K562 (cell line): ENCODE measurements at regions not wholly inside any gene's neighbourhood (a gene's known extent, or its start where the extent isn't known, plus 50 kb on each side); places are given as distances from the start of the nearest gene placed in this dataset.

Experiments used
- ATAC-seq: fragments of 200-7000 bp; cut with Tn5 transposase; 3 replicates; pipeline ENCODE4 v1.9.1; 2020; ENCODE audit warnings: moderate library complexity
- BruUV-seq: library from RNA; stranded (reverse); fragments of 400-500 nt; replicated peaks from 2 replicates; lab custom pipeline; 2021; lab: Mats Ljungman, UMichigan
- CTCF ChIA-PET: fragments of 300-600 bp; formaldehyde crosslinking; extraction: SDS; loops from one replicate; lab custom pipeline; 2021; ENCODE audit warnings: low intra/inter-chr PET ratio; lab: Yijun Ruan, JAX
- POLR2A ChIA-PET: fragments of 300-600, 350-650 bp; sonication (Branson Sonifier 250); formaldehyde crosslinking; extraction: SDS; loops from one replicate; lab custom pipeline; 2021; ENCODE audit warnings: antibody characterized with exemption, inconsistent platforms; lab: Yijun Ruan, JAX
- DNase-seq, 4 experiments: peaks; one replicate each; pipeline versions ENCODE4 v3.0.0 to v3.0.0-alpha.2; 2011 to 2018; ENCODE audit warnings: low spot score in 3 of 4, mixed read lengths in 3 of 4; ENCODE audit errors: extremely low read depth in 1 of 4
- FAIRE-seq: peaks from 2 replicates; lab custom pipeline; 2011; peaks lifted over from hg19 to GRCh38; lab: Jason Lieb, UNC
- H2AFZ ChIP-seq: 2 replicates; pipeline ENCODE4 v1.6.0; 2011; ENCODE audit warnings: low read depth, low read length, control low read depth, inconsistent platforms
- H3K27ac ChIP-seq: fragments of 200-600 bp; 3 replicates; pipeline ENCODE4 v1.8.0; 2011; ENCODE audit warnings: low read depth, mild to moderate bottlenecking, control low read depth, inconsistent platforms, low read length, moderate library complexity, mixed read lengths; ENCODE audit errors: extremely low read depth
- H3K27me3 ChIP-seq, 2 experiments: fragments of 300-600 bp in 1 of 2; 2 replicates in 1 of 2; 3 replicates in 1 of 2; pipeline versions ENCODE4 v1.6.0 to v1.8.0; 2011; ENCODE audit warnings: inconsistent platforms in 2 of 2, low read length in 2 of 2, mild to moderate bottlenecking in 1 of 2, mixed read lengths in 1 of 2, moderate library complexity in 1 of 2; ENCODE audit not compliant: control insufficient read depth in 2 of 2, insufficient read depth in 2 of 2
- H3K36me3 ChIP-seq: fragments of 300-600 bp; 3 replicates; pipeline ENCODE4 v1.8.0; 2011; ENCODE audit warnings: mild to moderate bottlenecking, low read length, inconsistent platforms; ENCODE audit not compliant: control insufficient read depth, insufficient read depth
- H3K4me1 ChIP-seq, 2 experiments: fragments of 200-600 bp in 1 of 2; replicated peaks in 1 of 2; 2 replicates in 1 of 2; 3 replicates in 1 of 2; pipeline versions ENCODE4 v1.5.1 to v1.8.0; 2011; ENCODE audit warnings: inconsistent platforms in 2 of 2, low read length in 2 of 2, mild to moderate bottlenecking in 1 of 2, mixed read lengths in 1 of 2, moderate library complexity in 1 of 2; ENCODE audit not compliant: control insufficient read depth in 2 of 2, insufficient read depth in 2 of 2
- H3K4me2 ChIP-seq: 2 replicates; pipeline ENCODE4 v1.6.1; 2011; ENCODE audit warnings: low read length, control low read depth, inconsistent platforms, mixed read lengths; ENCODE audit not compliant: insufficient read depth
- H3K4me3 ChIP-seq: fragments of 200-600 bp; sonication (generic), shearing (Covaris generic); 2 replicates; pipeline ENCODE4 v1.5.1; 2016; ENCODE audit warnings: control low read depth, inconsistent platforms
- H3K79me2 ChIP-seq: fragments of 200-600 bp; 3 replicates; pipeline ENCODE4 v1.8.0; 2011; ENCODE audit warnings: low read length, inconsistent platforms; ENCODE audit not compliant: control insufficient read depth, insufficient read depth
- H3K9ac ChIP-seq, 2 experiments: 2 replicates each; pipeline versions ENCODE4 v1.6.0 to v1.6.1; 2011; ENCODE audit warnings: low read depth in 2 of 2, low read length in 2 of 2, control low read depth in 1 of 2, inconsistent platforms in 1 of 2, mild to moderate bottlenecking in 1 of 2, mixed read lengths in 1 of 2; ENCODE audit not compliant: insufficient read depth in 1 of 2
- H3K9me1 ChIP-seq: one replicate; pipeline ENCODE4 v1.6.0; 2011; ENCODE audit warnings: inconsistent platforms, mild to moderate bottlenecking, low read length, moderate library complexity; ENCODE audit not compliant: control insufficient read depth, insufficient read depth
- H3K9me3 ChIP-seq: replicated peaks from 2 replicates; pipeline ENCODE4 v1.5.1; 2011; ENCODE audit warnings: low read depth, low read length, inconsistent platforms; ENCODE audit not compliant: control insufficient read depth, insufficient read depth
- H4K20me1 ChIP-seq: replicated peaks from 2 replicates; pipeline ENCODE4 v1.6.1; 2011; ENCODE audit warnings: low read length, inconsistent platforms, mixed read lengths; ENCODE audit not compliant: control insufficient read depth, insufficient read depth
- ARID3A ChIP-seq: IDR thresholded peaks from 2 replicates; pipeline ENCODE4 v1.6.1; 2012; ENCODE audit warnings: low read depth, low read length, improper control_type of control experiment, borderline replicate concordance
- ATF4 ChIP-seq: fragments of 450-650 bp; formaldehyde crosslinking; IDR thresholded peaks from 2 replicates; pipeline ENCODE4 v1.4.0; 2022; ENCODE audit warnings: mild to moderate bottlenecking, moderate library complexity
- CAMTA2 ChIP-seq: fragments of 250-450 bp; sonication (Bioruptor Pico); conservative IDR thresholded peaks from 2 replicates; pipeline ENCODE4 v1.5.1; 2022
- E2F4 ChIP-seq: sonication (generic); formaldehyde crosslinking; IDR thresholded peaks from 2 replicates; pipeline ENCODE4 v1.8.0; 2022; ENCODE audit warnings: mild to moderate bottlenecking, low read depth, missing genetic modification reagents
- HMBOX1 ChIP-seq: sonication (generic); IDR thresholded peaks from 2 replicates; pipeline ENCODE4 v1.6.1; 2016
- MTA1 ChIP-seq: fragments of 450-650 bp; IDR thresholded peaks from 2 replicates; pipeline ENCODE4 v1.6.1; 2017; ENCODE audit warnings: borderline replicate concordance
- NCOA6 ChIP-seq: fragments of 450-650 bp; IDR thresholded peaks from 2 replicates; pipeline ENCODE4 v1.6.1; 2017; ENCODE audit warnings: mild to moderate bottlenecking
- SRSF7 ChIP-seq: fragments of 200-400 bp; formaldehyde crosslinking; optimal IDR thresholded peaks from 2 replicates; pipeline ENCODE3; 2017; ENCODE audit warnings: mild to moderate bottlenecking, low read depth, low read length
- ZNF175 ChIP-seq: fragments of 200-800 bp; sonication (Bioruptor generic); IDR thresholded peaks from 2 replicates; pipeline ENCODE4 v1.6.1; 2016; ENCODE audit warnings: low read depth, mild to moderate bottlenecking, missing genetic modification characterization, missing compliant biosample characterization
- ZNF239 ChIP-seq: fragments of 250-450 bp; sonication (Bioruptor Pico); IDR thresholded peaks from 2 replicates; pipeline ENCODE4 v1.4.0; 2020; ENCODE audit warnings: mild to moderate bottlenecking
- WGBS: fragments of 100-300 bp; shearing (Covaris generic); methylation state at CpG from one replicate; pipeline ENCODE4 v1.1.6; 2016; ENCODE audit warnings: low coverage, mixed read lengths; ENCODE audit not compliant: insufficient coverage; ENCODE audit errors: missing lambda C conversion rate; 5-methylcytosine and 5-hydroxymethylcytosine counted together
- in situ Hi-C: fragments of 300-500 bp; cut with MboI; formaldehyde crosslinking; loops from 4 replicates; pipeline ENCODE4 v1.15.0; 2018; ENCODE audit warnings: inconsistent platforms, mixed read lengths
- intact Hi-C: fragments of 100-400 bp; cut with micrococcal nuclease; formaldehyde crosslinking; loops from 2 replicates; pipeline ENCODE4 v1.14.2; 2022

GRCh38 chr18:1147730-1148129 is 243.1 kb downstream of the ADCYAP1 start:
- Histone ChIP-seq H2AFZ (no peak overlapping the region), H3K9ac (no peak overlapping the region), H4K20me1 (no peaks in the 10 kb centered on the region), H3K4me1 (no peaks in the 10 kb centered on the region), H3K4me3 (no peak overlapping the region), H3K36me3 (no peaks in the 10 kb centered on the region), H3K9me1 (no peaks in the 10 kb centered on the region), H3K27ac (no peak overlapping the region), H3K9me3 (no peaks in the 10 kb centered on the region), H3K79me2 (no peaks in the 10 kb centered on the region), H3K27me3 (no peaks in the 10 kb centered on the region), H3K4me2 (no peak overlapping the region)
- FAIRE-seq: no peak
- intact Hi-C loops: no loop called here
- CTCF ChIA-PET: no interaction called here
- in situ Hi-C loops: no loop called here
- no peak for DNase-seq
- no TSS peak for BruUV-seq
- POLR2A ChIA-PET: no interaction called here
- 27% methylated on average over 1 of the region's 1 CpG for WGBS
- TF ChIP-seq NCOA6 (no peak), ZNF239 (CRISPR knock-in tag) (no peak), HMBOX1 (no peak), SRSF7 (no peak), MTA1 (no peak), ARID3A (no peak), ZNF175 (no peak), E2F4 (CRISPR knock-in tag) (no peak), ATF4 (no peak), CAMTA2 (CRISPR knock-in tag) (no peak)
- ATAC-seq: no peak
